Tibial artery (tissue), 4 donors: ENCODE measurements at regions not wholly inside any gene's neighbourhood (a gene's known extent, or its start where the extent isn't known, plus 50 kb on each side); places are given as distances from the start of the nearest gene placed in this dataset.

Experiments
- DNase-seq, 2 donors: peaks; one replicate each; pipeline ENCODE4 v3.0.0-alpha.2; 2019
- H3K27ac ChIP-seq, 2 donors: fragments of 200-600 bp; sonication (generic) in 1 of 2; 1 replicate in 1 of 2; 2 replicates in 1 of 2; pipeline ENCODE4 v1.5.1; 2018 to 2019; ENCODE audit warnings: mild to moderate bottlenecking in 1 of 2
- H3K27me3 ChIP-seq, 2 donors: fragments of 200-600 bp; sonication (generic) in 1 of 2; one replicate each; pipeline versions ENCODE4 v1.5.1 to v1.6.0; 2016 to 2019
- H3K36me3 ChIP-seq, 3 donors: fragments of 200-600 bp; sonication (generic) in 2 of 3; one replicate each; pipeline ENCODE4 v1.5.1; 2016 to 2019; ENCODE audit warnings: mild to moderate bottlenecking in 2 of 3
- H3K4me1 ChIP-seq, 4 donors: fragments of 200-600 bp; sonication (generic) in 2 of 4; 1 replicate in 3 of 4; 2 replicates in 1 of 4; pipeline ENCODE4 v1.5.1; 2016 to 2019
- H3K4me3 ChIP-seq, 2 donors: fragments of 200-600 bp; sonication (generic) in 1 of 2; 1 replicate in 1 of 2; 2 replicates in 1 of 2; pipeline ENCODE4 v1.5.1; 2018 to 2019; ENCODE audit warnings: mild to moderate bottlenecking in 2 of 2
- H3K9me3 ChIP-seq, 3 donors: fragments of 200-600 bp; sonication (generic) in 1 of 3; one replicate each; pipeline ENCODE4 v1.5.1; 2016 to 2019
- CTCF ChIP-seq, 2 experiments: fragments of 200-600 bp in 1 of 2; fragments of 450-650 bp in 1 of 2; IDR thresholded peaks; one replicate each; pipeline ENCODE4 v1.5.1; 2017 to 2019; ENCODE audit warnings: antibody characterized with exemption in 2 of 2, mild to moderate bottlenecking in 1 of 2, moderate library complexity in 1 of 2
- intact Hi-C: fragments of 100-400 bp; cut with DNase I; formaldehyde crosslinking; loops from one replicate; pipeline ENCODE4 v1.15.0; 2023; ENCODE audit warnings: low total_unique reads

DNA sequence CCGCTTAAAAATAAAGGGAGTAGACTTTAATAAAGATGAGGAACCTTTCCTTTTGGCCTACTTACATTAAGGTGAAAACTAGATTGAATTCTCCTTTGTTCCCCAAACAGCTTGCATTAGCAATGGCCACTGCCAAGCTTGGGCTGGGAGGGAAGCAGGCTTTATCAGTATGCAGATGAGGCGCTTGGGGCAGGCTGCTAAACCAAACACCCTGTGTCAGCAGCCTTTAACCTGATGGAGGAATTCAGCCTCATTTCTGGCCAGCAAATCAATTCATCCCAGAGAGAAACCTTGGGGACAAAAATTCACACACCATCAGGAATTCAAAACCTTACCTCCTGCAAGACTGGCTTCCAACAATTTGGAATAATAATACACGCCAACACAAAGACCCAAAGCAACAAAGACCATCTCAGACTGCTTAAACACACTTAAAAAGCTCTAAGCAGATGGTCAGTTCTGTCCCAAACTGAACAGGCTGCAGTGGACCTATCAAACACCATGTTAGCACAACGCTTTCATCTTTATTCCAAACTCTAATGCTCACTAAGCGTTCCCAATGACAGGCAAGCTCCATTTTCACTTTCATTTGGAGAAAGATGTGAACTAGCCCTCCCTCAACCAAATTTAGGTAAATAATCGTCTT, 255.1 kb upstream of the CMC1 start:
- DNase-seq = no peak
- no peak overlapping the region for H3K4me3 ChIP-seq
- H3K27me3 ChIP-seq = no peaks in the 10 kb centered on the region
- intact Hi-C loops = no loop called here
- H3K27ac ChIP-seq = no peak overlapping the region
- H3K9me3 ChIP-seq = no peaks in the 10 kb centered on the region
- TF ChIP-seq CTCF (IDR thresholded peaks at IDR 0.05) = no peak
- H3K36me3 ChIP-seq = no peaks in the 10 kb centered on the region
- no peaks in the 10 kb centered on the region for H3K4me1 ChIP-seq

DNA sequence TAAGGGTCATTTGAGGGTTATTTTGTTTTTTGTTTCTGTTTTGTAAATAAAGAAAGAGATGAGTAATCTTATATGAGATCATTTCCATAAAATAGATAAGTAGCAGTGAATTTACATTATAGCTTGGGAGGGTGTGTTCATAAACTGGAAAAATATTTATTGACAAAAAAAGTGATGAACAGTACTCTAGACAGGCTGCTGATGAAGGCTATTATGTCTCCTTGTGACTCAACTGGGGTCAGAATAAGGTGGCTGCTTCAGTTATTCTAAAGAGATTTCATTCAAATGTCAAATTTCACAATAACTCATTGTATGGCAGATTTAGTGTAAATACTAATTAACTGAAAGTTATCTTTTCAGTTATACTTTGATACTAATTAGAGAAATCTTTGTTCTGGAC, 251.1 kb upstream of the CMC1 start:
- intact Hi-C loops = no loop called here

GRCh38 chr3:27990837-27991236, 250.6 kb upstream of the CMC1 start:
- no peak overlapping the region for H3K4me3 ChIP-seq
- no peaks in the 10 kb centered on the region for H3K36me3 ChIP-seq
- no peak for DNase-seq
- H3K9me3 ChIP-seq = no peaks in the 10 kb centered on the region
- TF ChIP-seq CTCF (IDR thresholded peaks at IDR 0.05) = no peak
- H3K27ac ChIP-seq = no peak overlapping the region
- H3K4me1 ChIP-seq = no peaks in the 10 kb centered on the region
- no peaks in the 10 kb centered on the region for H3K27me3 ChIP-seq
- intact Hi-C loops = no loop called here

More for the DNA sequence above, 251.1 kb upstream of the CMC1 start:
- H3K36me3 ChIP-seq = no peaks in the 10 kb centered on the region
- no peak for DNase-seq
- no peaks in the 10 kb centered on the region for H3K9me3 ChIP-seq
- H3K27ac ChIP-seq = no peak overlapping the region
- no peak for TF ChIP-seq CTCF (IDR thresholded peaks at IDR 0.05)
- H3K4me1 ChIP-seq = no peaks in the 10 kb centered on the region
- H3K4me3 ChIP-seq = no peak overlapping the region
- no peaks in the 10 kb centered on the region for H3K27me3 ChIP-seq

DNA sequence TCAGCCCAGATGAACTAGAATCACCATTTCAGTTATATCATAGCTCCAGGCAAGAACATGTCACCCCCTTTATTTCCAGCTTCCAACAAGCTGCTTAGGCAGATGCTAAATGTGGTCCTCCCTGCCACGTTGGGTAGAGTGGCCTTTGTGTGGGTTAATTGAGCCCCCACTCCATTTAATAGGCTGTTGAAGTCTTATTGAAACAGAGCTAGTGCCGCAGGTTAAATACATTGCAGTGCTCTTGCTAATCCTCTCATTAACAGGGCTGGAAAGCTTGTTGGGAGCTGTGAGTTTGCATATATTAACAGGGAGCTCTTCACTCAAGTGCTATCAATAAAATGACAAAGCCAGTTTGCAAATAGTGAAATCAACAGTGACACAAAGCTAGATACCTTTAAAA, 248.4 kb upstream of the CMC1 start:
- intact Hi-C loops = no loop called here
- DNase-seq = no peak
- TF ChIP-seq CTCF (IDR thresholded peaks at IDR 0.05) = no peak
- Histone ChIP-seq H3K9me3 (no peaks in the 10 kb centered on the region), H3K27ac (no peak overlapping the region), H3K27me3 (no peaks in the 10 kb centered on the region), H3K4me3 (no peak overlapping the region), H3K36me3 (no peaks in the 10 kb centered on the region), H3K4me1 (no peaks in the 10 kb centered on the region)

- intact Hi-C loops = no loop called here
- no peaks in the 10 kb centered on the region for H3K36me3 ChIP-seq
- no peaks in the 10 kb centered on the region for H3K27me3 ChIP-seq
- no peak for DNase-seq
- no peak overlapping the region for H3K27ac ChIP-seq
- peaks cover 0 to 8% (median 8%) of the 10 kb centered on the region in 3 donors for H3K9me3 ChIP-seq
- no peaks in the 10 kb centered on the region for H3K4me1 ChIP-seq
- no peak overlapping the region for H3K4me3 ChIP-seq
- no peak for TF ChIP-seq CTCF (IDR thresholded peaks at IDR 0.05)
Measured at GRCh38 chr3:28000608-28001007, 240.8 kb upstream of the CMC1 start.

GRCh38 chr3:28008235-28008634, 233.2 kb upstream of the CMC1 start:
- Histone ChIP-seq H3K27ac (no peak overlapping the region), H3K27me3 (no peaks in the 10 kb centered on the region), H3K4me3 (no peak overlapping the region), H3K9me3 (peaks cover 0 to 3% (median 1%) of the 10 kb centered on the region in 3 donors), H3K4me1 (no peaks in the 10 kb centered on the region), H3K36me3 (no peaks in the 10 kb centered on the region)
- TF ChIP-seq CTCF (IDR thresholded peaks at IDR 0.05) = no peak
- intact Hi-C loops = no loop called here
- DNase-seq = no peak
